ENCODE measurements at regions not wholly inside any gene's neighbourhood (a gene's known extent, or its start where the extent isn't known, plus 50 kb on each side); places are given as distances from the start of the nearest gene placed in this dataset.
"Not testable (repeated sequence)": the region's sequence is repeated elsewhere in the genome, so short reads cannot be mapped to it uniquely, and the experiment has no call there.

GRCh38 chr6:137717074-137718073 lies 149.7 kb upstream of the TNFAIP3 start:
- no peaks in the 10 kb centered on the region for H3K9me3 ChIP-seq (ENCODE audit: control insufficient read depth in 1 of 2, low read length in 2 of 2)
- H3K4me3 ChIP-seq (ENCODE audit: low read depth in 1 of 2, low read length in 2 of 2): no peak overlapping the region
- no peaks in the 10 kb centered on the region for H3K27me3 ChIP-seq (ENCODE audit: low read depth, low read length)
- no peak overlapping the region for H3K27ac ChIP-seq (ENCODE audit: low read length)
- no peaks in the 10 kb centered on the region for H3K4me1 ChIP-seq (ENCODE audit: control insufficient read depth in 1 of 2, insufficient read depth in 2 of 2, low read length in 2 of 2)
- H3K36me3 ChIP-seq (ENCODE audit: control insufficient read depth in 1 of 2, insufficient read depth in 2 of 2, low read length in 2 of 2): no peaks in the 10 kb centered on the region

- not testable (repeated sequence) for H3K4me1 ChIP-seq (ENCODE audit: control insufficient read depth in 1 of 2, insufficient read depth in 2 of 2, low read length in 2 of 2); H3K36me3 ChIP-seq (ENCODE audit: control insufficient read depth in 1 of 2, insufficient read depth in 2 of 2, low read length in 2 of 2); H3K4me3 ChIP-seq (ENCODE audit: low read depth in 1 of 2, low read length in 2 of 2); H3K27ac ChIP-seq (ENCODE audit: low read length); H3K9me3 ChIP-seq (ENCODE audit: control insufficient read depth in 1 of 2, low read length in 2 of 2); H3K27me3 ChIP-seq (ENCODE audit: low read depth, low read length)
Observed at GRCh38 chr6:137718903-137719302, 148.2 kb upstream of the TNFAIP3 start.

GRCh38 chr6:137722749-137723272 lies 144.2 kb upstream of the TNFAIP3 start:
- H3K4me1 ChIP-seq (ENCODE audit: control insufficient read depth in 1 of 2, insufficient read depth in 2 of 2, low read length in 2 of 2): no peaks in the 10 kb centered on the region
- peak overlapping the region; percentile 13 for H3K27ac ChIP-seq (ENCODE audit: low read length)
- H3K27me3 ChIP-seq (ENCODE audit: low read depth, low read length): no peaks in the 10 kb centered on the region
- no peaks in the 10 kb centered on the region for H3K36me3 ChIP-seq (ENCODE audit: control insufficient read depth in 1 of 2, insufficient read depth in 2 of 2, low read length in 2 of 2)
- H3K9me3 ChIP-seq (ENCODE audit: control insufficient read depth in 1 of 2, low read length in 2 of 2): no peaks in the 10 kb centered on the region
- no peak overlapping the region for H3K4me3 ChIP-seq (ENCODE audit: low read depth in 1 of 2, low read length in 2 of 2)

- H3K27me3 ChIP-seq (ENCODE audit: low read depth, low read length): no peaks in the 10 kb centered on the region
- H3K36me3 ChIP-seq (ENCODE audit: control insufficient read depth in 1 of 2, insufficient read depth in 2 of 2, low read length in 2 of 2): no peaks in the 10 kb centered on the region
- no peak overlapping the region for H3K4me3 ChIP-seq (ENCODE audit: low read depth in 1 of 2, low read length in 2 of 2)
- H3K9me3 ChIP-seq (ENCODE audit: control insufficient read depth in 1 of 2, low read length in 2 of 2): no peaks in the 10 kb centered on the region
- peak overlapping the region; percentile 13 for H3K27ac ChIP-seq (ENCODE audit: low read length)
- peaks cover 0 to under 1% of the 10 kb centered on the region in 2 donors for H3K4me1 ChIP-seq (ENCODE audit: control insufficient read depth in 1 of 2, insufficient read depth in 2 of 2, low read length in 2 of 2)
Observed at GRCh38 chr6:137723273-137724017, 143.6 kb upstream of the TNFAIP3 start.

- no peaks in the 10 kb centered on the region for H3K36me3 ChIP-seq (ENCODE audit: control insufficient read depth in 1 of 2, insufficient read depth in 2 of 2, low read length in 2 of 2)
- peaks cover 0 to 5% of the 10 kb centered on the region in 2 donors for H3K4me1 ChIP-seq (ENCODE audit: control insufficient read depth in 1 of 2, insufficient read depth in 2 of 2, low read length in 2 of 2)
- H3K27ac ChIP-seq (ENCODE audit: low read length): no peak overlapping the region
- H3K27me3 ChIP-seq (ENCODE audit: low read depth, low read length): no peaks in the 10 kb centered on the region
- H3K9me3 ChIP-seq (ENCODE audit: control insufficient read depth in 1 of 2, low read length in 2 of 2): no peaks in the 10 kb centered on the region
- no peak overlapping the region for H3K4me3 ChIP-seq (ENCODE audit: low read depth in 1 of 2, low read length in 2 of 2)
Observed at GRCh38 chr6:137724018-137724403, 143.0 kb upstream of the TNFAIP3 start.

- no peaks in the 10 kb centered on the region for H3K9me3 ChIP-seq (ENCODE audit: control insufficient read depth in 1 of 2, low read length in 2 of 2)
- H3K27ac ChIP-seq (ENCODE audit: low read length): no peak overlapping the region
- H3K4me1 ChIP-seq (ENCODE audit: control insufficient read depth in 1 of 2, insufficient read depth in 2 of 2, low read length in 2 of 2): peaks cover 0 to 5% of the 10 kb centered on the region in 2 donors
- H3K27me3 ChIP-seq (ENCODE audit: low read depth, low read length): no peaks in the 10 kb centered on the region
- H3K36me3 ChIP-seq (ENCODE audit: control insufficient read depth in 1 of 2, insufficient read depth in 2 of 2, low read length in 2 of 2): no peaks in the 10 kb centered on the region
- no peak overlapping the region for H3K4me3 ChIP-seq (ENCODE audit: low read depth in 1 of 2, low read length in 2 of 2)
Observed at GRCh38 chr6:137724495-137725211, 142.4 kb upstream of the TNFAIP3 start.

GRCh38 chr6:137725949-137726348 lies 141.1 kb upstream of the TNFAIP3 start:
- peaks cover 0 to 5% of the 10 kb centered on the region in 2 donors for H3K4me1 ChIP-seq (ENCODE audit: control insufficient read depth in 1 of 2, insufficient read depth in 2 of 2, low read length in 2 of 2)
- H3K9me3 ChIP-seq (ENCODE audit: control insufficient read depth in 1 of 2, low read length in 2 of 2): no peaks in the 10 kb centered on the region
- no peaks in the 10 kb centered on the region for H3K27me3 ChIP-seq (ENCODE audit: low read depth, low read length)
- no peaks in the 10 kb centered on the region for H3K36me3 ChIP-seq (ENCODE audit: control insufficient read depth in 1 of 2, insufficient read depth in 2 of 2, low read length in 2 of 2)
- H3K4me3 ChIP-seq (ENCODE audit: low read depth in 1 of 2, low read length in 2 of 2): no peak overlapping the region
- no peak overlapping the region for H3K27ac ChIP-seq (ENCODE audit: low read length)

GRCh38 chr6:137726582-137726981 lies 140.5 kb upstream of the TNFAIP3 start:
- Histone ChIP-seq H3K4me1 (ENCODE audit: control insufficient read depth in 1 of 2, insufficient read depth in 2 of 2, low read length in 2 of 2) (peaks cover 0 to 6% of the 10 kb centered on the region in 2 donors), H3K9me3 (ENCODE audit: control insufficient read depth in 1 of 2, low read length in 2 of 2) (no peaks in the 10 kb centered on the region), H3K4me3 (ENCODE audit: low read depth in 1 of 2, low read length in 2 of 2) (no peak overlapping the region), H3K27me3 (ENCODE audit: low read depth, low read length) (no peaks in the 10 kb centered on the region), H3K27ac (ENCODE audit: low read length) (no peak overlapping the region), H3K36me3 (ENCODE audit: control insufficient read depth in 1 of 2, insufficient read depth in 2 of 2, low read length in 2 of 2) (no peaks in the 10 kb centered on the region)

- no peak overlapping the region for H3K27ac ChIP-seq (ENCODE audit: low read length)
- no peaks in the 10 kb centered on the region for H3K9me3 ChIP-seq (ENCODE audit: control insufficient read depth in 1 of 2, low read length in 2 of 2)
- peaks cover 0 to 9% of the 10 kb centered on the region in 2 donors for H3K4me1 ChIP-seq (ENCODE audit: control insufficient read depth in 1 of 2, insufficient read depth in 2 of 2, low read length in 2 of 2)
- no peak overlapping the region for H3K4me3 ChIP-seq (ENCODE audit: low read depth in 1 of 2, low read length in 2 of 2)
- no peaks in the 10 kb centered on the region for H3K27me3 ChIP-seq (ENCODE audit: low read depth, low read length)
- no peaks in the 10 kb centered on the region for H3K36me3 ChIP-seq (ENCODE audit: control insufficient read depth in 1 of 2, insufficient read depth in 2 of 2, low read length in 2 of 2)
Observed at GRCh38 chr6:137727216-137727765, 139.8 kb upstream of the TNFAIP3 start.

- no peaks in the 10 kb centered on the region for H3K36me3 ChIP-seq (ENCODE audit: control insufficient read depth in 1 of 2, insufficient read depth in 2 of 2, low read length in 2 of 2)
- no peak overlapping the region for H3K27ac ChIP-seq (ENCODE audit: low read length)
Observed at GRCh38 chr6:137728386-137729349, 138.4 kb upstream of the TNFAIP3 start.

More at GRCh38 chr6:137728386-137729349, 138.4 kb upstream of the TNFAIP3 start:
- H3K9me3 ChIP-seq (ENCODE audit: control insufficient read depth in 1 of 2, low read length in 2 of 2): no peaks in the 10 kb centered on the region
- H3K4me3 ChIP-seq (ENCODE audit: low read depth in 1 of 2, low read length in 2 of 2): no peak overlapping the region
- peaks cover 0 to 9% of the 10 kb centered on the region in 2 donors for H3K4me1 ChIP-seq (ENCODE audit: control insufficient read depth in 1 of 2, insufficient read depth in 2 of 2, low read length in 2 of 2)
- no peaks in the 10 kb centered on the region for H3K27me3 ChIP-seq (ENCODE audit: low read depth, low read length)

All from muscle layer of duodenum (tissue), 2 donors.